Transverse colon (tissue), 3 donors: ENCODE measurements at regions not wholly inside any gene's neighbourhood (a gene's known extent, or its start where the extent isn't known, plus 50 kb on each side); places are given as distances from the start of the nearest gene placed in this dataset.
"Not testable (repeated sequence)": the region's sequence is repeated elsewhere in the genome, so short reads cannot be mapped to it uniquely, and the experiment has no call there.

Experiments used
- CTCF ChIP-seq, 5 experiments: fragments of 200-600 bp in 3 of 5; fragments of 450-650 bp in 2 of 5; sonication (generic) in 3 of 5; IDR thresholded peaks; 1 replicate in 2 of 5; 2 replicates in 3 of 5; pipeline ENCODE4 v1.5.1; 2016 to 2017; ENCODE audit warnings: antibody characterized with exemption in 5 of 5, inconsistent platforms in 3 of 5, mild to moderate bottlenecking in 2 of 5, moderate library complexity in 1 of 5
- POLR2A ChIP-seq: fragments of 450-650 bp; IDR thresholded peaks from one replicate; pipeline ENCODE4 v1.6.1; 2016; ENCODE audit warnings: antibody characterized with exemption, mild to moderate bottlenecking, moderate library complexity

GRCh38 chr13:18837179-18837745 is 344.4 kb downstream of the TUBA3C start:
- TF ChIP-seq CTCF (IDR thresholded peaks at IDR 0.05); POLR2A: not testable (repeated sequence)
